K562 (cell line): ENCODE measurements at regions not wholly inside any gene's neighbourhood (a gene's known extent, or its start where the extent isn't known, plus 50 kb on each side); places are given as distances from the start of the nearest gene placed in this dataset.
"Not testable (repeated sequence)": the region's sequence is repeated elsewhere in the genome, so short reads cannot be mapped to it uniquely, and the experiment has no call there.

Experiments
- ATAC-seq: fragments of 200-7000 bp; cut with Tn5 transposase; 3 replicates; pipeline ENCODE4 v1.9.1; 2020; ENCODE audit warnings: moderate library complexity
- BruUV-seq: library from RNA; stranded (reverse); fragments of 400-500 nt; replicated peaks from 2 replicates; lab custom pipeline; 2021; lab: Mats Ljungman, UMichigan
- CTCF ChIA-PET: fragments of 300-600 bp; formaldehyde crosslinking; extraction: SDS; loops from one replicate; lab custom pipeline; 2021; ENCODE audit warnings: low intra/inter-chr PET ratio; lab: Yijun Ruan, JAX
- POLR2A ChIA-PET: fragments of 300-600, 350-650 bp; sonication (Branson Sonifier 250); formaldehyde crosslinking; extraction: SDS; loops from one replicate; lab custom pipeline; 2021; ENCODE audit warnings: antibody characterized with exemption, inconsistent platforms; lab: Yijun Ruan, JAX
- DNase-seq, 4 experiments: peaks; one replicate each; pipeline versions ENCODE4 v3.0.0 to v3.0.0-alpha.2; 2011 to 2018; ENCODE audit warnings: low spot score in 3 of 4, mixed read lengths in 3 of 4; ENCODE audit errors: extremely low read depth in 1 of 4
- FAIRE-seq: peaks from 2 replicates; lab custom pipeline; 2011; peaks lifted over from hg19 to GRCh38; lab: Jason Lieb, UNC
- H2AFZ ChIP-seq: 2 replicates; pipeline ENCODE4 v1.6.0; 2011; ENCODE audit warnings: low read depth, low read length, control low read depth, inconsistent platforms
- H3K27ac ChIP-seq: fragments of 200-600 bp; 3 replicates; pipeline ENCODE4 v1.8.0; 2011; ENCODE audit warnings: low read depth, mild to moderate bottlenecking, control low read depth, inconsistent platforms, low read length, moderate library complexity, mixed read lengths; ENCODE audit errors: extremely low read depth
- H3K27me3 ChIP-seq, 2 experiments: fragments of 300-600 bp in 1 of 2; 2 replicates in 1 of 2; 3 replicates in 1 of 2; pipeline versions ENCODE4 v1.6.0 to v1.8.0; 2011; ENCODE audit warnings: inconsistent platforms in 2 of 2, low read length in 2 of 2, mild to moderate bottlenecking in 1 of 2, mixed read lengths in 1 of 2, moderate library complexity in 1 of 2; ENCODE audit not compliant: control insufficient read depth in 2 of 2, insufficient read depth in 2 of 2
- H3K36me3 ChIP-seq: fragments of 300-600 bp; 3 replicates; pipeline ENCODE4 v1.8.0; 2011; ENCODE audit warnings: mild to moderate bottlenecking, low read length, inconsistent platforms; ENCODE audit not compliant: control insufficient read depth, insufficient read depth
- H3K4me1 ChIP-seq, 2 experiments: fragments of 200-600 bp in 1 of 2; replicated peaks in 1 of 2; 2 replicates in 1 of 2; 3 replicates in 1 of 2; pipeline versions ENCODE4 v1.5.1 to v1.8.0; 2011; ENCODE audit warnings: inconsistent platforms in 2 of 2, low read length in 2 of 2, mild to moderate bottlenecking in 1 of 2, mixed read lengths in 1 of 2, moderate library complexity in 1 of 2; ENCODE audit not compliant: control insufficient read depth in 2 of 2, insufficient read depth in 2 of 2
- H3K4me2 ChIP-seq: 2 replicates; pipeline ENCODE4 v1.6.1; 2011; ENCODE audit warnings: low read length, control low read depth, inconsistent platforms, mixed read lengths; ENCODE audit not compliant: insufficient read depth
- H3K4me3 ChIP-seq: fragments of 200-600 bp; sonication (generic), shearing (Covaris generic); 2 replicates; pipeline ENCODE4 v1.5.1; 2016; ENCODE audit warnings: control low read depth, inconsistent platforms
- H3K79me2 ChIP-seq: fragments of 200-600 bp; 3 replicates; pipeline ENCODE4 v1.8.0; 2011; ENCODE audit warnings: low read length, inconsistent platforms; ENCODE audit not compliant: control insufficient read depth, insufficient read depth
- H3K9ac ChIP-seq, 2 experiments: 2 replicates each; pipeline versions ENCODE4 v1.6.0 to v1.6.1; 2011; ENCODE audit warnings: low read depth in 2 of 2, low read length in 2 of 2, control low read depth in 1 of 2, inconsistent platforms in 1 of 2, mild to moderate bottlenecking in 1 of 2, mixed read lengths in 1 of 2; ENCODE audit not compliant: insufficient read depth in 1 of 2
- H3K9me1 ChIP-seq: one replicate; pipeline ENCODE4 v1.6.0; 2011; ENCODE audit warnings: inconsistent platforms, mild to moderate bottlenecking, low read length, moderate library complexity; ENCODE audit not compliant: control insufficient read depth, insufficient read depth
- H3K9me3 ChIP-seq: replicated peaks from 2 replicates; pipeline ENCODE4 v1.5.1; 2011; ENCODE audit warnings: low read depth, low read length, inconsistent platforms; ENCODE audit not compliant: control insufficient read depth, insufficient read depth
- H4K20me1 ChIP-seq: replicated peaks from 2 replicates; pipeline ENCODE4 v1.6.1; 2011; ENCODE audit warnings: low read length, inconsistent platforms, mixed read lengths; ENCODE audit not compliant: control insufficient read depth, insufficient read depth
- MCM3 ChIP-seq: fragments of 450-650 bp; IDR thresholded peaks from 2 replicates; pipeline ENCODE4 v1.6.1; 2016
- WGBS: fragments of 100-300 bp; shearing (Covaris generic); methylation state at CpG from one replicate; pipeline ENCODE4 v1.1.6; 2016; ENCODE audit warnings: low coverage, mixed read lengths; ENCODE audit not compliant: insufficient coverage; ENCODE audit errors: missing lambda C conversion rate; 5-methylcytosine and 5-hydroxymethylcytosine counted together
- in situ Hi-C: fragments of 300-500 bp; cut with MboI; formaldehyde crosslinking; loops from 4 replicates; pipeline ENCODE4 v1.15.0; 2018; ENCODE audit warnings: inconsistent platforms, mixed read lengths
- intact Hi-C: fragments of 100-400 bp; cut with micrococcal nuclease; formaldehyde crosslinking; loops from 2 replicates; pipeline ENCODE4 v1.14.2; 2022

DNA sequence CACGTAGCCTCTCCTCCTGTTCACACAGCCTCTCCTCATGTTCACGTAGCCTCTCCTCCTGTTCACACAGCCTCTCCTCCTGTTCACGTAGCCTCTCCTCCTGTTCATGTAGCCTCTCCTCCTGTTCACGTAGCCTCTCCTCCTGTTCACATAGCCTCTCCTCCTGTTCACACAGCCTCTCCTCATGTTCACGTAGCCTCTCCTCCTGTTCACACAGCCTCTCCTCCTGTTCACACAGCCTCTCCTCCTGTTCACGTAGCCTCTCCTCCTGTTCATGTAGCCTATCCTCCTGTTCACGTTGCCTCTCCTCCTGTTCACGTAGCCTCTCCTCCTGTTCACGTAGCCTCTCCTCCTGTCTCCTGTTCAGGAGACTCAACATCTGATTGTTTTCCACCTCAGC, 88.5 kb upstream of the ZSCAN2 start:
- 0 out of 2 replicates have a peak, but pooled peaks have one; percentile 64 for TF ChIP-seq MCM3
- BruUV-seq, DNase-seq, H3K9me3 ChIP-seq, H2AFZ ChIP-seq, CTCF ChIA-PET, FAIRE-seq, H3K27me3 ChIP-seq, H3K27ac ChIP-seq, intact Hi-C loops, H3K4me1 ChIP-seq, H3K9me1 ChIP-seq, H3K4me2 ChIP-seq, H3K9ac ChIP-seq, H3K4me3 ChIP-seq, H3K36me3 ChIP-seq, H4K20me1 ChIP-seq, H3K79me2 ChIP-seq, in situ Hi-C loops, ATAC-seq, POLR2A ChIA-PET: not testable (repeated sequence)
- WGBS = 43% methylated on average over 2 of the region's 9 CpGs

DNA sequence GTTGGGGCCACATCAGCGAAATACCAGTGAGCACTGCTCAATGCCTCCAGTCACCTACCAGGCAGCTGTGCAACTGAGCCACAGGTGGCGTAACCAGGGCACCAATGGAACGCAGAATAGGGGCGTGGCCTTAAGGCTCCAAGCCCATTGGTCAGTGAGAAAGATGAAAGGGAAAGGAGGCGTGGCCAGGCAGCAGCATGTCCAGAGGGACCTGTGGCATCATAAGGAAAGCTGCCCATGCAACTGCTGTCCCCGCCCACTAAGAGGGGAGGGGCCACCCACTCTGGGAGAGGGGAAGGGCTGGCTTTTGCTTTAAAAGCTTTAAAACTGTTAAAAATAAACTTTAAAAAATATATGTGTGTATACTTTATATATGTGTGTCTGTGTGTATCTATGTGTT, 84.0 kb upstream of the ZSCAN2 start:
- H3K4me1 ChIP-seq, H3K9ac ChIP-seq, FAIRE-seq, in situ Hi-C loops, H3K36me3 ChIP-seq, BruUV-seq, ATAC-seq, H3K79me2 ChIP-seq, intact Hi-C loops, H3K9me1 ChIP-seq, H4K20me1 ChIP-seq, CTCF ChIA-PET, H3K27ac ChIP-seq, H3K27me3 ChIP-seq, H3K9me3 ChIP-seq, H3K4me2 ChIP-seq, H3K4me3 ChIP-seq, H2AFZ ChIP-seq: not testable (repeated sequence)
- WGBS = 40% methylated on average over 1 of the region's 6 CpGs
- DNase-seq = peak in 1 of 4 experiments; percentile 38
- POLR2A ChIA-PET = interaction anchor here (0.6 to 0.9 kb wide), 2 partner anchors 14 to 407 kb away, joined by 3 to 4 read pairs; no protein-coding TSS in a partner anchor
